Upper lobe of right lung (tissue), 1 donor: ENCODE measurements at regions not wholly inside any gene's neighbourhood (a gene's known extent, or its start where the extent isn't known, plus 50 kb on each side); places are given as distances from the start of the nearest gene placed in this dataset.

ENCODE experiments used
- ATAC-seq: fragments of 200-7000 bp; cut with Tn5 transposase; one replicate; pipeline ENCODE4 v1.9.1; 2020; ENCODE audit warnings: mild to moderate bottlenecking, moderate library complexity
- DNase-seq: peaks from one replicate; pipeline ENCODE4 v3.0.0-alpha.2; 2020
- H3K27ac ChIP-seq: fragments of 200-600 bp; one replicate; pipeline ENCODE4 v1.8.0; 2022
- H3K27me3 ChIP-seq: fragments of 200-600 bp; one replicate; pipeline ENCODE4 v1.8.0; 2022; ENCODE audit warnings: mild to moderate bottlenecking
- H3K36me3 ChIP-seq: fragments of 200-600 bp; one replicate; pipeline ENCODE4 v1.8.0; 2022
- H3K4me1 ChIP-seq: fragments of 200-600 bp; one replicate; pipeline ENCODE4 v1.8.0; 2022
- H3K4me3 ChIP-seq: fragments of 200-600 bp; one replicate; pipeline ENCODE4 v1.8.0; 2022; ENCODE audit warnings: mild to moderate bottlenecking
- H3K9me3 ChIP-seq: fragments of 200-600 bp; one replicate; pipeline ENCODE4 v1.8.0; 2022
- CTCF ChIP-seq: fragments of 200-600 bp; IDR thresholded peaks from one replicate; pipeline ENCODE4 v1.8.0; 2022; ENCODE audit warnings: antibody characterized with exemption
- intact Hi-C: fragments of 100-400 bp; cut with DNase I; formaldehyde crosslinking; loops from one replicate; pipeline ENCODE4 v1.11.0; 2022
- donor health status: DM: no; HTN: yes; CAD: no; lungs with severe emphysema.

- no peak for TF ChIP-seq CTCF
- no peak overlapping the region for H3K4me3 ChIP-seq
- no peak for DNase-seq
- no peak for ATAC-seq
- H3K36me3 ChIP-seq, result no peaks in the 10 kb centered on the region
- no peaks in the 10 kb centered on the region for H3K27me3 ChIP-seq
- no peak overlapping the region for H3K27ac ChIP-seq
- intact Hi-C loops, result no loop called here
- H3K4me1 ChIP-seq, result no peaks in the 10 kb centered on the region
- H3K9me3 ChIP-seq, result no peaks in the 10 kb centered on the region
Observed at GRCh38 chr15:46921891-46922290, 795.4 kb upstream of the SEMA6D start.

GRCh38 chr15:46930426-46930825 lies 786.9 kb upstream of the SEMA6D start:
- DNase-seq, result no peak
- Histone ChIP-seq H3K27me3 (no peaks in the 10 kb centered on the region), H3K36me3 (no peaks in the 10 kb centered on the region), H3K4me3 (no peak overlapping the region), H3K27ac (no peak overlapping the region), H3K4me1 (no peaks in the 10 kb centered on the region), H3K9me3 (no peaks in the 10 kb centered on the region)
- TF ChIP-seq CTCF, result no peak
- no peak for ATAC-seq
- intact Hi-C loops, result no loop called here

- intact Hi-C loops, result no loop called here
- H3K36me3 ChIP-seq, result no peaks in the 10 kb centered on the region
- H3K4me3 ChIP-seq, result no peak overlapping the region
- H3K27me3 ChIP-seq, result no peaks in the 10 kb centered on the region
- H3K4me1 ChIP-seq, result no peaks in the 10 kb centered on the region
- no peak for ATAC-seq
- no peak for DNase-seq
- TF ChIP-seq CTCF, result no peak
- H3K27ac ChIP-seq, result no peak overlapping the region
- H3K9me3 ChIP-seq, result no peaks in the 10 kb centered on the region
Observed at GRCh38 chr15:46933332-46933731, 784.0 kb upstream of the SEMA6D start.

- Histone ChIP-seq H3K4me1 (no peaks in the 10 kb centered on the region), H3K27me3 (no peaks in the 10 kb centered on the region), H3K9me3 (no peaks in the 10 kb centered on the region), H3K4me3 (no peak overlapping the region), H3K27ac (no peak overlapping the region), H3K36me3 (no peaks in the 10 kb centered on the region)
- DNase-seq (no peak), ATAC-seq (no peak)
- intact Hi-C loops, result no loop called here
- no peak for TF ChIP-seq CTCF
Observed at GRCh38 chr15:46934851-46935250, 782.5 kb upstream of the SEMA6D start.

GRCh38 chr15:46938169-46938568 lies 779.1 kb upstream of the SEMA6D start:
- Histone ChIP-seq H3K9me3 (no peaks in the 10 kb centered on the region), H3K4me3 (no peak overlapping the region), H3K36me3 (no peaks in the 10 kb centered on the region), H3K4me1 (no peaks in the 10 kb centered on the region), H3K27ac (no peak overlapping the region), H3K27me3 (no peaks in the 10 kb centered on the region)
- no peak for DNase-seq
- intact Hi-C loops, result no loop called here
- no peak for TF ChIP-seq CTCF
- ATAC-seq, result no peak

- no peak for ATAC-seq
- intact Hi-C loops, result no loop called here
- H3K4me3 ChIP-seq, result no peak overlapping the region
- H3K4me1 ChIP-seq, result no peaks in the 10 kb centered on the region
- no peak overlapping the region for H3K27ac ChIP-seq
- H3K36me3 ChIP-seq, result no peaks in the 10 kb centered on the region
- TF ChIP-seq CTCF, result no peak
- H3K27me3 ChIP-seq, result no peaks in the 10 kb centered on the region
- H3K9me3 ChIP-seq, result no peaks in the 10 kb centered on the region
- DNase-seq, result no peak
Observed at GRCh38 chr15:46941241-46941640, 776.1 kb upstream of the SEMA6D start.
